NCI-H524 (cell line): ENCODE measurements at regions not wholly inside any gene's neighbourhood (a gene's known extent, or its start where the extent isn't known, plus 50 kb on each side); places are given as distances from the start of the nearest gene placed in this dataset.

ENCODE experiments used
- DNase-seq, 2 experiments: peaks; one replicate each; lab custom pipeline; 2025; lab: John Stamatoyannopoulos, UW

DNA sequence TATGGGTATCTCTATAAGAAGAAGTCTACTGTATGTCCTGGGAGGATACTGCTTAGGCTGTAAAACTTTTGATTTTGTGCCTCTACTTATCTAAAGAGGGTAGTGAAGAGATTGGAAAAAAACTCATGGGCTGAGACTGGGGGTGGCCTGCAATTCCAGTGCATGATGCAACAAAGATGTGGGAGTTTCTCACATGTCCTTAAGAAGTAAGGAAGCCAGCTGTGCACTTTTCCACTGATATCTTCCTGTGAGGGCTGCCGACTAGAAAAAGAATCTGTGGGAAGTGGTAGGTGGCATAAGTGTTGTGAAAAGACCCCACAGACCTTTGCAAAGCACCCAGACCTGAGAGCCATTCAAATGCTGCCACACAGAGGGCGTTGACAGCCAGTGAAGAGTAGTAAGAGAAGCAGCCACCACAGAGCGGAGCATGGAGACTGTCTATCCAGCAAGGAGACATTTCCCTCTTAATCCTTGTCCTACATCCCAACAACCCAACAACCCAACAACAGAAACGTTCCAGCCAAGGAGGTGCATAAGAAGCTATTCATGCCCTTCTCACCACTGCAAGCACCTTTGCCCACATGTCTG is 65.1 kb downstream of the PFDN4 start:
- peak in 1 of 2 experiments; percentile 1 for DNase-seq

DNA sequence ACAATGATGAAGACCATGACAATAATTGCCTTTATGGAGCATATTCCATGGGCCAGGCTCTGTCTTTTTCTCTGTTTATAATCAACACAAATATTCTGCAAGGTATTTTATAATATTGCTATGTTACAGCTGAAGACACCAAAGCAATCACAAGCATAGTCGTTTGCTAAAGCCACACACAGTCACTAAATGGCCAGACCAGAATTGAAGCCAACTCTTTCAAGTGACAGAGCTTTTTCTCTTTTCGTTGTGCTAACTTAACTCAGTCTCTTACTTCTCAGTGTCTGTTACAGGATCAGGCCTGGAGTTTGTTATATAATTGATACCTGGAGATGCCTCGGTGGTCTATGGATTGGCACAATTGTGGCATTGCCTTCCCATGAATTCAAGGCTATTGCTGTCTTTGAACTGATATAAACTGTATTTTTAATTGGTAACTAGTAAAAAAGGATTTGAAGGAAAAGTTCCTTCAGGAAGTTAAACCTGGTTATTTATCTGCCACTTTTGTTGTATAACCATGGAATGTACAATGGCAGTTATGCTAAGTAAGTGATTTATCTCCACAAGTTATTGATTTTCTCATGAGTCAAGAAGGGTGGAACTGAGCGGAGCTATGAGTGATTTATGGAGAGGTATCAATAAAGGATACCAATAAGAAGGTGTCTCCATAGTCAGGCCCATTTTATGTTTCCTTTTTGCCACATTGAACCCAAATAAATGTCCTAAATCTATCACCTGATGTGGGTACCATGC is 67.6 kb downstream of the PFDN4 start:
- no peak for DNase-seq

GRCh38 chr20:54276577-54277169 is 68.8 kb downstream of the PFDN4 start:
- no peak for DNase-seq

GRCh38 chr20:54278262-54278661 is 70.4 kb downstream of the PFDN4 start:
- no peak for DNase-seq

- no peak for DNase-seq
Observed at GRCh38 chr20:54282625-54283024, 74.7 kb downstream of the PFDN4 start.

DNA sequence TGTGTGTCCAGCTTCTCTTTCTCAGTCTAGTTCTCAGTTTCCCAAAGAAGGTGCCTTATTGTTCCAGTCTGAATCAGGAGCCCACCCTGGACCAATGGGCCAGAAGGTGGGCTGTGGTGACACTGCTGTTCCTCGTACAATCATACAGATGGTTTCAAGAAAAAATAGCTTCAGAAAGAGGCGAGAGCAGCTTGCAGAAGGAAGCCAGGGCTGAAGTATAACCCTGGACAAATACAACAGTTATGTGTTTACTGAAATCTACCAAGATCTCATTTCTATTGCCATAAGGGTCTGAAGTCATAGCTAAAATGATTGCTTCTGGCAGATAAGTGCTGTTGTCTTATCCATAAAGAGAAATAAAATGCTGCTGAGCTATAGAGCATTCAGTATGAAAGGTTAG is 75.4 kb downstream of the PFDN4 start:
- no peak for DNase-seq

GRCh38 chr20:54284928-54285704 is 77.2 kb downstream of the PFDN4 start:
- no peak for DNase-seq

GRCh38 chr20:54290636-54291035 is 82.7 kb downstream of the PFDN4 start:
- no peak for DNase-seq

- peak; percentile 28 to 51 for DNase-seq
Observed at GRCh38 chr20:54291339-54292010, 83.6 kb downstream of the PFDN4 start.

GRCh38 chr20:54292185-54292584 is 84.3 kb downstream of the PFDN4 start:
- DNase-seq, result no peak

- no peak for DNase-seq
Observed at GRCh38 chr20:54293526-54293925, 85.6 kb downstream of the PFDN4 start.

GRCh38 chr20:54294094-54294493 is 86.2 kb downstream of the PFDN4 start:
- DNase-seq, result no peak

- no peak for DNase-seq
Observed at GRCh38 chr20:54295686-54296085, 87.8 kb downstream of the PFDN4 start.

GRCh38 chr20:54305421-54305820 is 97.5 kb downstream of the PFDN4 start:
- DNase-seq, result no peak

- DNase-seq, result no peak
Observed at GRCh38 chr20:54306985-54307710, 99.3 kb downstream of the PFDN4 start.

GRCh38 chr20:54308804-54309203 is 100.9 kb downstream of the PFDN4 start:
- no peak for DNase-seq

- no peak for DNase-seq
Observed at GRCh38 chr20:54318892-54319291, 111.0 kb downstream of the PFDN4 start.

- DNase-seq, result no peak
Observed at GRCh38 chr20:54320148-54320607, 112.3 kb downstream of the PFDN4 start.

- DNase-seq, result no peak
Observed at GRCh38 chr20:54321352-54322087, 113.6 kb downstream of the PFDN4 start.

- no peak for DNase-seq
Observed at GRCh38 chr20:54323227-54323734, 115.4 kb downstream of the PFDN4 start.
